ENCODE measurements at regions not wholly inside any gene's neighbourhood (a gene's known extent, or its start where the extent isn't known, plus 50 kb on each side); places are given as distances from the start of the nearest gene placed in this dataset.
"Not testable (repeated sequence)": the region's sequence is repeated elsewhere in the genome, so short reads cannot be mapped to it uniquely, and the experiment has no call there.

- H3K36me3 Mint-ChIP-seq (ENCODE audit: low read depth), result no peaks in the 10 kb centered on the region
- no peak overlapping the region for H3K4me3 Mint-ChIP-seq (ENCODE audit: unreplicated experiment)
- no peaks in the 10 kb centered on the region for H3K4me1 Mint-ChIP-seq (ENCODE audit: low read depth)
- no peak for DNase-seq (ENCODE audit: low spot score)
- no peaks in the 10 kb centered on the region for H3K9me3 Mint-ChIP-seq (ENCODE audit: low read depth)
- H3K27ac Mint-ChIP-seq (ENCODE audit: unreplicated experiment), result no peak overlapping the region
- no peaks in the 10 kb centered on the region for H3K27me3 Mint-ChIP-seq (ENCODE audit: low read depth)
- no peak for TF ChIP-seq CTCF (IDR thresholded peaks at IDR 0.05)
Measured at GRCh38 chr5:85647349-85648127, 970.2 kb upstream of the COX7C start.

- no peak for DNase-seq (ENCODE audit: low spot score)
- Mint-ChIP-seq H3K36me3 (ENCODE audit: low read depth) (no peaks in the 10 kb centered on the region), H3K4me3 (ENCODE audit: unreplicated experiment) (no peak overlapping the region), H3K27ac (ENCODE audit: unreplicated experiment) (no peak overlapping the region), H3K27me3 (ENCODE audit: low read depth) (no peaks in the 10 kb centered on the region), H3K9me3 (ENCODE audit: low read depth) (no peaks in the 10 kb centered on the region), H3K4me1 (ENCODE audit: low read depth) (no peaks in the 10 kb centered on the region)
- TF ChIP-seq CTCF (IDR thresholded peaks at IDR 0.05), result no peak
Measured at GRCh38 chr5:85648495-85648894, 969.2 kb upstream of the COX7C start.

GRCh38 chr5:85651731-85652130, 966.0 kb upstream of the COX7C start:
- H3K9me3 Mint-ChIP-seq (ENCODE audit: low read depth), result peaks cover 16% of the 10 kb centered on the region
- H3K4me3 Mint-ChIP-seq (ENCODE audit: unreplicated experiment), result no peak overlapping the region
- H3K36me3 Mint-ChIP-seq (ENCODE audit: low read depth), result no peaks in the 10 kb centered on the region
- H3K4me1 Mint-ChIP-seq (ENCODE audit: low read depth), result no peaks in the 10 kb centered on the region
- H3K27ac Mint-ChIP-seq (ENCODE audit: unreplicated experiment), result no peak overlapping the region
- TF ChIP-seq CTCF (IDR thresholded peaks at IDR 0.05), result no peak
- H3K27me3 Mint-ChIP-seq (ENCODE audit: low read depth), result no peaks in the 10 kb centered on the region
- DNase-seq (ENCODE audit: low spot score), result no peak

- not testable (repeated sequence) for DNase-seq (ENCODE audit: low spot score); H3K4me3 Mint-ChIP-seq (ENCODE audit: unreplicated experiment); H3K27me3 Mint-ChIP-seq (ENCODE audit: low read depth); H3K4me1 Mint-ChIP-seq (ENCODE audit: low read depth); H3K27ac Mint-ChIP-seq (ENCODE audit: unreplicated experiment); H3K36me3 Mint-ChIP-seq (ENCODE audit: low read depth)
- peaks cover 19% of the 10 kb centered on the region for H3K9me3 Mint-ChIP-seq (ENCODE audit: low read depth)
Measured at GRCh38 chr5:85654144-85654543, 963.6 kb upstream of the COX7C start.

- no peak overlapping the region for H3K27ac Mint-ChIP-seq (ENCODE audit: unreplicated experiment)
- H3K36me3 Mint-ChIP-seq (ENCODE audit: low read depth), result no peaks in the 10 kb centered on the region
- no peak for TF ChIP-seq CTCF (IDR thresholded peaks at IDR 0.05)
- H3K4me3 Mint-ChIP-seq (ENCODE audit: unreplicated experiment), result no peak overlapping the region
- H3K27me3 Mint-ChIP-seq (ENCODE audit: low read depth), result no peaks in the 10 kb centered on the region
- H3K9me3 Mint-ChIP-seq (ENCODE audit: low read depth), result peaks cover 23% of the 10 kb centered on the region
- H3K4me1 Mint-ChIP-seq (ENCODE audit: low read depth), result no peaks in the 10 kb centered on the region
- DNase-seq (ENCODE audit: low spot score), result no peak
Measured at GRCh38 chr5:85656050-85656449, 961.7 kb upstream of the COX7C start.

- not testable (repeated sequence) for H3K27ac Mint-ChIP-seq (ENCODE audit: unreplicated experiment); H3K4me1 Mint-ChIP-seq (ENCODE audit: low read depth); H3K27me3 Mint-ChIP-seq (ENCODE audit: low read depth); H3K4me3 Mint-ChIP-seq (ENCODE audit: unreplicated experiment); H3K36me3 Mint-ChIP-seq (ENCODE audit: low read depth); DNase-seq (ENCODE audit: low spot score)
- H3K9me3 Mint-ChIP-seq (ENCODE audit: low read depth), result peaks cover 25% of the 10 kb centered on the region
Measured at GRCh38 chr5:85657328-85657727, 960.4 kb upstream of the COX7C start.

- H3K27ac Mint-ChIP-seq (ENCODE audit: unreplicated experiment); H3K4me1 Mint-ChIP-seq (ENCODE audit: low read depth); H3K4me3 Mint-ChIP-seq (ENCODE audit: unreplicated experiment); H3K36me3 Mint-ChIP-seq (ENCODE audit: low read depth); DNase-seq (ENCODE audit: low spot score); H3K27me3 Mint-ChIP-seq (ENCODE audit: low read depth): not testable (repeated sequence)
- H3K9me3 Mint-ChIP-seq (ENCODE audit: low read depth), result peaks cover 14% of the 10 kb centered on the region
Measured at GRCh38 chr5:85662969-85663707, 954.6 kb upstream of the COX7C start.
